Transverse colon (tissue), 4 donors: ENCODE measurements at regions not wholly inside any gene's neighbourhood (a gene's known extent, or its start where the extent isn't known, plus 50 kb on each side); places are given as distances from the start of the nearest gene placed in this dataset.

Source experiments
- DNase-seq: peaks from one replicate; pipeline ENCODE4 v3.0.0-alpha.2; 2019
- H3K27ac ChIP-seq, 4 donors: fragments of 200-600 bp; sonication (generic); 2 replicates each; pipeline ENCODE4 v1.5.1; 2016 to 2018; ENCODE audit warnings: inconsistent platforms in 4 of 4
- H3K27me3 ChIP-seq: fragments of 200-600 bp; sonication (generic); 2 replicates; pipeline ENCODE4 v1.5.1; 2017; ENCODE audit warnings: inconsistent platforms
- H3K36me3 ChIP-seq, 4 donors: fragments of 200-600 bp; sonication (generic); 2 replicates each; pipeline ENCODE4 v1.5.1; 2017 to 2019; ENCODE audit warnings: inconsistent platforms in 4 of 4
- H3K4me1 ChIP-seq, 4 donors: fragments of 200-600 bp; sonication (generic); 2 replicates each; pipeline ENCODE4 v1.5.1; 2017 to 2020; ENCODE audit warnings: inconsistent platforms in 4 of 4
- H3K4me3 ChIP-seq, 4 donors: fragments of 200-600 bp; sonication (generic); 1 replicate in 1 of 4; 2 replicates in 3 of 4; pipeline versions ENCODE4 v1.5.1 to v1.6.1; 2017 to 2019; ENCODE audit warnings: inconsistent platforms in 4 of 4
- H3K9me3 ChIP-seq, 2 donors: fragments of 200-600 bp; sonication (generic); 2 replicates each; pipeline ENCODE4 v1.5.1; 2017 to 2019; ENCODE audit warnings: inconsistent platforms in 2 of 2
- EP300 ChIP-seq: sonication (generic); formaldehyde crosslinking; IDR thresholded peaks from one replicate; pipeline ENCODE4 v1.6.1; 2017; ENCODE audit warnings: antibody characterized with exemption, low read depth
- POLR2A ChIP-seq: fragments of 450-650 bp; IDR thresholded peaks from one replicate; pipeline ENCODE4 v1.6.1; 2016; ENCODE audit warnings: antibody characterized with exemption, mild to moderate bottlenecking, moderate library complexity
- POLR2AphosphoS5 ChIP-seq, 3 donors: sonication (generic); formaldehyde crosslinking; IDR thresholded peaks; one replicate each; pipeline ENCODE4 v1.6.1; 2016; ENCODE audit warnings: antibody characterized with exemption in 3 of 3
- WGBS, 2 donors: methylation state at CpG; one replicate each; pipeline ENCODE4 v1.1.5; 2018; ENCODE audit warnings: low coverage in 1 of 2; 5-methylcytosine and 5-hydroxymethylcytosine counted together
- in situ Hi-C, 4 donors: fragments of 200-750 bp; cut with MboI; loops; one replicate each; pipeline versions ENCODE4 v1.15.0 to v1.15.1; 2017; ENCODE audit warnings: low sequenced_read_pairs in 3 of 4, low pct_ligation_motif_present in 1 of 4, low pct_unique_long_range_greater_than_20kb in 1 of 4
- intact Hi-C: fragments of 100-400 bp; cut with DNase I; formaldehyde crosslinking; loops from one replicate; pipeline ENCODE4 v1.15.1; 2023; ENCODE audit warnings: low total_unique reads
- TF ChIP-seq, protein P1 (sequence below), 5 experiments: fragments of 200-600 bp in 3 of 5; fragments of 450-650 bp in 2 of 5; sonication (generic) in 3 of 5; IDR thresholded peaks; 1 replicate in 2 of 5; 2 replicates in 3 of 5; pipeline ENCODE4 v1.5.1; 2016 to 2017; ENCODE audit warnings: antibody characterized with exemption in 5 of 5, inconsistent platforms in 3 of 5, mild to moderate bottlenecking in 2 of 5, moderate library complexity in 1 of 5

DNA sequence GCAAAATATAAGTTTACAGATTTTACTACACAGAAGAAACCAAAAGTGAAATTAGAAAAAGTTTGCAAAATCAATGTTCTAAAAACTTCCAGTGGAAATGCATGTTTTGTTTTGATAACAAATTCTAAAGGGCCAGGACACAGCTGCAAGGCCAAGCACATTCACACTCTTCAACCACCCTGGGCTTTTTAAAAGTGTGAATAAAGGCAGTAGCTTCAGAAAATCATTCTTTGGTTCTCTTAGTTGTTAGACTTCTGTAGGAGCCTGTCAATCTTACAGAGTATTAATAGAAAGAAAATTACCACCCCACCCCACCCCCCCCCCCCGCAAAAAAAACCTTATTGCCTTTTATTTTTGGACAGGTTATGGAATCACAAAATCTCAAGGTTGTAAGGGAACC is 105.2 kb upstream of the EGLN3 start:
- no peak overlapping the region for H3K4me3 ChIP-seq
- TF ChIP-seq POLR2AphosphoS5 (IDR thresholded peaks at IDR 0.05) (no peak), POLR2A (no peak), EP300 (no peak)
- TF ChIP-seq, protein P1, sequence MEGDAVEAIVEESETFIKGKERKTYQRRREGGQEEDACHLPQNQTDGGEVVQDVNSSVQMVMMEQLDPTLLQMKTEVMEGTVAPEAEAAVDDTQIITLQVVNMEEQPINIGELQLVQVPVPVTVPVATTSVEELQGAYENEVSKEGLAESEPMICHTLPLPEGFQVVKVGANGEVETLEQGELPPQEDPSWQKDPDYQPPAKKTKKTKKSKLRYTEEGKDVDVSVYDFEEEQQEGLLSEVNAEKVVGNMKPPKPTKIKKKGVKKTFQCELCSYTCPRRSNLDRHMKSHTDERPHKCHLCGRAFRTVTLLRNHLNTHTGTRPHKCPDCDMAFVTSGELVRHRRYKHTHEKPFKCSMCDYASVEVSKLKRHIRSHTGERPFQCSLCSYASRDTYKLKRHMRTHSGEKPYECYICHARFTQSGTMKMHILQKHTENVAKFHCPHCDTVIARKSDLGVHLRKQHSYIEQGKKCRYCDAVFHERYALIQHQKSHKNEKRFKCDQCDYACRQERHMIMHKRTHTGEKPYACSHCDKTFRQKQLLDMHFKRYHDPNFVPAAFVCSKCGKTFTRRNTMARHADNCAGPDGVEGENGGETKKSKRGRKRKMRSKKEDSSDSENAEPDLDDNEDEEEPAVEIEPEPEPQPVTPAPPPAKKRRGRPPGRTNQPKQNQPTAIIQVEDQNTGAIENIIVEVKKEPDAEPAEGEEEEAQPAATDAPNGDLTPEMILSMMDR (IDR thresholded peaks at IDR 0.05): no peak
- H3K27me3 ChIP-seq: no peaks in the 10 kb centered on the region
- H3K27ac ChIP-seq: no peak overlapping the region
- intact Hi-C loops: no loop called here
- WGBS, 2 donors: 60 to 70% methylated on average over 1 of the region's 1 CpG
- in situ Hi-C loops: no loop called here
- H3K9me3 ChIP-seq: no peaks in the 10 kb centered on the region
- no peak for DNase-seq
- no peaks in the 10 kb centered on the region for H3K36me3 ChIP-seq
- H3K4me1 ChIP-seq: peaks cover 7 to 27% (median 21%) of the 10 kb centered on the region in 4 donors

DNA sequence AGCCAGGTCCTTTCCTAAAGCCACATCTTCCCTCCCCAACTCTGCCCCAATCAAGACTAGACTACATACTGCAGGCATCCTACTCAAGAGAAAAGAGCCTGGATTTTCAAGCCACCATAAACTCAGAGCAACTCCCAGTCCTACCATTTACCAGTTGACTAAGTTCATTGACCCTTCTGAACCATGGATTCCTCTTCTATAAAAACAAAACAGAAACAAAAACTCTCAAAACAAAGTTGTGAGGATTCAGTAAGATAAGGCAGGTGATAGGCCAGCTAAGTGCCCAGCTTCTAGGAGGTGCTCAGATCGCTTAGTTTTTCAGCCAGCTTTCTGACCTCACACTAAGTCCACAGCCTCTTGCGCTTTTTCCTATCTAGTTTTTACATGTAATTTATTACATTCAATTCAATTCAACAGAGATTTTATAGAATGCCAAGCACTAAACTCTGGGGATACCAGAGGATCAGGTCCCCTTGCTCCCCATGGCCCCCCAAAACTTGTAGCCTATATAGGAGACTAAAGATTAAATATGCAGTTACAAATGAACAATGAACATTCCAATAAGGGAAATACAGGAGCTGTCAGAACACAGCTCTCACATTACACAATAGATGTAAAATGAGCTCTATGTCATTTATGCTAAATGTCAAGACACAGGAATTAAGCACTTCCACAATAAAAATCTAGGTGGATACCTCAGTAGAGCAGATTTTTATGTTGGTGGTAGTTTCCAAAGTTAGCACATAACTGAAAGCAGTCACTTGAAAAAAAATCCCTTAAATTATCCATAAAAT is 104.5 kb upstream of the EGLN3 start:
- Histone ChIP-seq H3K4me1 (peaks cover 7 to 22% (median 18%) of the 10 kb centered on the region in 4 donors), H3K9me3 (no peaks in the 10 kb centered on the region), H3K27ac (no peak overlapping the region), H3K4me3 (no peak overlapping the region), H3K36me3 (no peaks in the 10 kb centered on the region), H3K27me3 (no peaks in the 10 kb centered on the region)
- TF ChIP-seq POLR2AphosphoS5 (IDR thresholded peaks at IDR 0.05) (no peak), EP300 (no peak), POLR2A (no peak)
- TF ChIP-seq, protein P1 (IDR thresholded peaks at IDR 0.05): no peak
- intact Hi-C loops (no loop called here), in situ Hi-C loops (no loop called here)
- DNase-seq: no peak
- WGBS, 2 donors: 94 to 96% methylated on average over 2 of the region's 2 CpGs

GRCh38 chr14:34053666-34054065 is 102.8 kb upstream of the EGLN3 start:
- in situ Hi-C loops: no loop called here
- Histone ChIP-seq H3K27me3 (no peaks in the 10 kb centered on the region), H3K36me3 (no peaks in the 10 kb centered on the region), H3K9me3 (no peaks in the 10 kb centered on the region), H3K4me3 (no peak overlapping the region), H3K4me1 (peaks cover 0 to 16% (median 12%) of the 10 kb centered on the region in 4 donors), H3K27ac (peak overlapping the region in 3 of 4 donors; percentile 10 to 41 (median 12))
- peak; percentile 33 for DNase-seq
- TF ChIP-seq, protein P1 (IDR thresholded peaks at IDR 0.05): peak in 1 of 5 experiments; percentile 9
- TF ChIP-seq EP300: no peak
- no peak for TF ChIP-seq POLR2AphosphoS5 (IDR thresholded peaks at IDR 0.05)
- no peak for TF ChIP-seq POLR2A
- intact Hi-C loops: no loop called here
- 71 to 80% methylated on average over 3 of the region's 3 CpGs for WGBS, 2 donors

DNA sequence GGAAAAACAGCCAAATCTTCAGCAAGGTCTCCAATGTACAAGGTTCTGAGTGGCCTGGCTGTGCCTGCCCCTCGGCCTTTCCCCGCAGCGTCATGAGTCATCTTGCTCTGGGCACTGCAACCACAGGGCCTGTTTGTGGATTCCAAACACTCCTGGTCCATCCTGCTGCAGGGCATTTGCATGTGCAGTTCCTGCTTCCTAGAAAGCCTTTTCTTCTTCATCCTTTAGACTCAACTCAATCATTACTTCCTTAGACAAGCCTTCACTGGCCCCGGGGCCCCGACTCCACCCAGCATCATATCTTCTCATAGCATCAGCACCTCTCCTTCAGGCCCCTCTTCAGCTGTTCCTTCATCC is 101.8 kb upstream of the EGLN3 start:
- intact Hi-C loops: no loop called here
- Histone ChIP-seq H3K4me3 (no peak overlapping the region), H3K27ac (peak overlapping the region; percentile 18 to 57 (median 50)), H3K9me3 (no peaks in the 10 kb centered on the region), H3K36me3 (no peaks in the 10 kb centered on the region), H3K4me1 (peaks cover 0 to 16% (median 12%) of the 10 kb centered on the region in 4 donors), H3K27me3 (no peaks in the 10 kb centered on the region)
- WGBS, 2 donors: 85 to 88% methylated on average over 5 of the region's 5 CpGs
- DNase-seq: no peak
- TF ChIP-seq POLR2AphosphoS5 (IDR thresholded peaks at IDR 0.05): no peak
- TF ChIP-seq, protein P1 (IDR thresholded peaks at IDR 0.05): no peak
- TF ChIP-seq EP300: no peak
- no peak for TF ChIP-seq POLR2A
- in situ Hi-C loops: no loop called here
